ENCODE measurements at regions not wholly inside any gene's neighbourhood (a gene's known extent, or its start where the extent isn't known, plus 50 kb on each side); places are given as distances from the start of the nearest gene placed in this dataset.

DNA sequence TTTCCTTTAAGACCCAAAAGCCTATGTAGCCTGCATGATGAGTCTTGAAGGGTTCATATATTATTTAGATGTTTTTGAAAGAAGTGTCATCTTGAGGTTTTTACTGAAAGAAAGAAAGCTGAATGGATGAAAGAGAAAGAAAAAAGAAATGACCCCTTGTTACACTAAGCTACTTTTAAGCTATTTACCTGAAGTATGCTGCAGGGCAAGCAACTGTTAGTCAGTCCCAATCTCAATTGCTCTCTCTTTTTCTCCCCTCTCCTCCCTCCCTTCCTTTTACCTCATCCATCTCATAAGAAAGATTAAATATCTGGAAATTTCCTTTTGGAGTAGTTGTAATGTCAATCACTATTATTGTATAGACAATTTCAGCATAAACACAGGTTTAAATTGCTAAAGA lies 512.4 kb downstream of the TMTC2 start:
- TF ChIP-seq, protein P1, sequence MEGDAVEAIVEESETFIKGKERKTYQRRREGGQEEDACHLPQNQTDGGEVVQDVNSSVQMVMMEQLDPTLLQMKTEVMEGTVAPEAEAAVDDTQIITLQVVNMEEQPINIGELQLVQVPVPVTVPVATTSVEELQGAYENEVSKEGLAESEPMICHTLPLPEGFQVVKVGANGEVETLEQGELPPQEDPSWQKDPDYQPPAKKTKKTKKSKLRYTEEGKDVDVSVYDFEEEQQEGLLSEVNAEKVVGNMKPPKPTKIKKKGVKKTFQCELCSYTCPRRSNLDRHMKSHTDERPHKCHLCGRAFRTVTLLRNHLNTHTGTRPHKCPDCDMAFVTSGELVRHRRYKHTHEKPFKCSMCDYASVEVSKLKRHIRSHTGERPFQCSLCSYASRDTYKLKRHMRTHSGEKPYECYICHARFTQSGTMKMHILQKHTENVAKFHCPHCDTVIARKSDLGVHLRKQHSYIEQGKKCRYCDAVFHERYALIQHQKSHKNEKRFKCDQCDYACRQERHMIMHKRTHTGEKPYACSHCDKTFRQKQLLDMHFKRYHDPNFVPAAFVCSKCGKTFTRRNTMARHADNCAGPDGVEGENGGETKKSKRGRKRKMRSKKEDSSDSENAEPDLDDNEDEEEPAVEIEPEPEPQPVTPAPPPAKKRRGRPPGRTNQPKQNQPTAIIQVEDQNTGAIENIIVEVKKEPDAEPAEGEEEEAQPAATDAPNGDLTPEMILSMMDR (optimal IDR thresholded peaks at IDR 0.05 in 1 of 3, IDR thresholded peaks at IDR 0.05 in 1 of 3, conservative IDR thresholded peaks at IDR 0.05 in 1 of 3; ENCODE audit: extremely low read depth in 1 of 3, insufficient read depth in 2 of 3, low read length in 3 of 3) = no peak
- TF ChIP-seq EZH2 (IDR thresholded peaks at IDR 0.05; ENCODE audit: low read length) = no peak
- dilution Hi-C loops (cut with MboI; ENCODE audit: extremely low pct_ligation_motif_present, low sequenced_read_pairs) = no loop called here
- Histone ChIP-seq H3K4me3 (ENCODE audit: control insufficient read depth in 2 of 3, extremely low read depth in 1 of 3, insufficient read depth in 2 of 3, low read depth in 1 of 3, low read length in 3 of 3) (no peak overlapping the region), H3K36me3 (ENCODE audit: control insufficient read depth in 2 of 2, extremely low read depth in 1 of 2, insufficient read depth in 2 of 2, low read length in 2 of 2) (no peaks in the 10 kb centered on the region), H3K27me3 (ENCODE audit: control insufficient read depth, extremely low read depth, insufficient read depth, low read length) (no peaks in the 10 kb centered on the region), H4K20me1 (ENCODE audit: control insufficient read depth, extremely low read depth, insufficient read depth, low read length) (no peaks in the 10 kb centered on the region), H3K9ac (ENCODE audit: control insufficient read depth, extremely low read depth, insufficient read depth, low read length) (no peak overlapping the region), H3K9me1 (ENCODE audit: control insufficient read depth, extremely low read depth, insufficient read depth, low read length) (no peaks in the 10 kb centered on the region), H3K27ac (ENCODE audit: control insufficient read depth, insufficient read depth, low read length) (no peak overlapping the region), H3K9me3 (ENCODE audit: control insufficient read depth, low read depth, low read length) (no peaks in the 10 kb centered on the region), H3K4me2 (ENCODE audit: control insufficient read depth, extremely low read depth, insufficient read depth, low read depth, low read length) (no peak overlapping the region), H2AFZ (ENCODE audit: control insufficient read depth, low read length) (no peak overlapping the region), H3K79me2 (ENCODE audit: control insufficient read depth, insufficient read depth, low read length) (no peaks in the 10 kb centered on the region), H3K4me1 (ENCODE audit: control insufficient read depth, extremely low read depth, insufficient read depth, low read length) (no peaks in the 10 kb centered on the region)
- DNase-seq (ENCODE audit: low read depth, low spot score) (no peak), FAIRE-seq (no peak)

DNA sequence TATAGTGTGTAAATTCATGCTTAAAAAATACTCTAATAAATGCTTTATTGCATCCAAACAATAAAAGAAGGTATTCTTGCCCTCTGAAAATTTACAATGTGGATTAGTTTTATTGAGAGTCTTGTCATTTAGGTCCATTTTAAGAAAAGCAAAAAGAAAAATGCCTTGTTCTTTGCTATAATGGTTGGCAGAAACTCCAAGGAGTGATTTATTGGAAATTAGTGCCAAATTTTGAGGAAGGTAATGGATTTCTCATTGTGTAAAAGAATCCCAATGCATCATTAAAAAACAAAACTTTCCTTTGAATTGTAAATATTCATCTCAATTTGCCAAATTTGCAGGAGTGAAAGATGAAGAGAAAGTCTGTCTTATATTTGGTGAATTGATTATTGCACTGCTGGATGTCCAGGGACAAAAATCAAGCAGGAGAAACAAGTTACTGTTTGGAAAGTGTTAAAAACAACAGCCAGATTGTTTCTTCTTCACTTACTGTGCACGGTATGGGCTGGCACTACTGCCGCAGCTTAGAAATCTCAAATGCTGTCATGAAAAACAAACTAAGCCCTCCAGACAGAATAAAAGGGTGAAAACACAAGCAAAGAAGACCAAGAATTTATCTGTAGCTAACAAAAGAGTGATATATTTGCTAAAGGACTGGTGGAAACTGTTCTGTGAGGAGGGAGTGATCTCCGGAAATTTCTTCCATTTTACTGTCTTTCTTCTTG lies 511.7 kb downstream of the TMTC2 start:
- Histone ChIP-seq H3K4me2 (ENCODE audit: control insufficient read depth, extremely low read depth, insufficient read depth, low read depth, low read length) (no peak overlapping the region), H2AFZ (ENCODE audit: control insufficient read depth, low read length) (no peak overlapping the region), H3K9ac (ENCODE audit: control insufficient read depth, extremely low read depth, insufficient read depth, low read length) (no peak overlapping the region), H4K20me1 (ENCODE audit: control insufficient read depth, extremely low read depth, insufficient read depth, low read length) (no peaks in the 10 kb centered on the region), H3K9me1 (ENCODE audit: control insufficient read depth, extremely low read depth, insufficient read depth, low read length) (no peaks in the 10 kb centered on the region), H3K79me2 (ENCODE audit: control insufficient read depth, insufficient read depth, low read length) (no peaks in the 10 kb centered on the region), H3K27ac (ENCODE audit: control insufficient read depth, insufficient read depth, low read length) (no peak overlapping the region), H3K36me3 (ENCODE audit: control insufficient read depth in 2 of 2, extremely low read depth in 1 of 2, insufficient read depth in 2 of 2, low read length in 2 of 2) (no peaks in the 10 kb centered on the region), H3K4me1 (ENCODE audit: control insufficient read depth, extremely low read depth, insufficient read depth, low read length) (no peaks in the 10 kb centered on the region), H3K9me3 (ENCODE audit: control insufficient read depth, low read depth, low read length) (no peaks in the 10 kb centered on the region), H3K4me3 (ENCODE audit: control insufficient read depth in 2 of 3, extremely low read depth in 1 of 3, insufficient read depth in 2 of 3, low read depth in 1 of 3, low read length in 3 of 3) (no peak overlapping the region), H3K27me3 (ENCODE audit: control insufficient read depth, extremely low read depth, insufficient read depth, low read length) (no peaks in the 10 kb centered on the region)
- TF ChIP-seq, protein P1 (optimal IDR thresholded peaks at IDR 0.05 in 1 of 3, IDR thresholded peaks at IDR 0.05 in 1 of 3, conservative IDR thresholded peaks at IDR 0.05 in 1 of 3; ENCODE audit: extremely low read depth in 1 of 3, insufficient read depth in 2 of 3, low read length in 3 of 3) = no peak
- no peak for TF ChIP-seq EZH2 (IDR thresholded peaks at IDR 0.05; ENCODE audit: low read length)
- FAIRE-seq (no peak), DNase-seq (ENCODE audit: low read depth, low spot score) (no peak)
- dilution Hi-C loops (cut with MboI; ENCODE audit: extremely low pct_ligation_motif_present, low sequenced_read_pairs) = no loop called here

Measured in keratinocyte (primary cell).